Karpas-422 (cell line): ENCODE measurements at regions not wholly inside any gene's neighbourhood (a gene's known extent, or its start where the extent isn't known, plus 50 kb on each side); places are given as distances from the start of the nearest gene placed in this dataset.

Experiments
- DNase-seq: peaks from one replicate; pipeline ENCODE4 v3.0.0-alpha.2; 2015
- H2AFZ ChIP-seq: fragments of 200-600 bp; sonication (generic); 2 replicates; pipeline ENCODE4 v1.6.1; 2014; ENCODE audit warnings: antibody characterized with exemption, low read length, mixed read lengths
- H3K27ac ChIP-seq: fragments of 200-600 bp; sonication (generic); 2 replicates; pipeline ENCODE4 v1.5.1; 2014; ENCODE audit warnings: mild to moderate bottlenecking, low read length, moderate library complexity
- H3K27me3 ChIP-seq: fragments of 200-600 bp; sonication (generic); 2 replicates; pipeline ENCODE4 v1.6.1; 2014; ENCODE audit warnings: low read length, mixed read lengths
- H3K36me3 ChIP-seq: fragments of 200-600 bp; sonication (generic); 2 replicates; pipeline ENCODE4 v1.6.1; 2014; ENCODE audit warnings: low read length, mixed read lengths; ENCODE audit not compliant: insufficient read depth
- H3K4me1 ChIP-seq: fragments of 200-600 bp; sonication (generic); 2 replicates; pipeline ENCODE4 v1.6.1; 2014; ENCODE audit warnings: mild to moderate bottlenecking, low read length, mixed read lengths
- H3K4me2 ChIP-seq: fragments of 200-600 bp; sonication (generic); 2 replicates; pipeline ENCODE4 v1.6.1; 2014; ENCODE audit warnings: low read length, low read depth, mild to moderate bottlenecking; ENCODE audit not compliant: poor library complexity, severe bottlenecking
- H3K4me3 ChIP-seq: fragments of 200-600 bp; sonication (generic); 2 replicates; pipeline ENCODE4 v1.5.1; 2014; ENCODE audit warnings: mild to moderate bottlenecking, antibody characterized with exemption, low read length, mixed read lengths
- H3K79me2 ChIP-seq: fragments of 200-600 bp; sonication (generic); 2 replicates; pipeline ENCODE4 v1.6.1; 2014; ENCODE audit warnings: mild to moderate bottlenecking, low read length, mixed read lengths
- H3K9ac ChIP-seq: fragments of 200-600 bp; sonication (generic); 2 replicates; pipeline ENCODE4 v1.6.0; 2014; ENCODE audit warnings: low read length
- H3K9me2 ChIP-seq: fragments of 200-600 bp; sonication (generic), shearing (Covaris generic); replicated peaks from 2 replicates; pipeline ENCODE4 v1.6.0; 2014; ENCODE audit warnings: mild to moderate bottlenecking, low read length, moderate library complexity; ENCODE audit not compliant: insufficient read depth
- H3K9me3 ChIP-seq: fragments of 300-700, 200-600 bp; sonication (generic); 2 replicates; pipeline ENCODE4 v1.6.1; 2014; ENCODE audit warnings: low read length, mixed read lengths
- H4K20me1 ChIP-seq: fragments of 200-600 bp; sonication (generic); 2 replicates; pipeline ENCODE4 v1.6.1; 2014; ENCODE audit warnings: mild to moderate bottlenecking, antibody characterized with exemption, low read length, low read depth; ENCODE audit not compliant: insufficient read depth

DNA sequence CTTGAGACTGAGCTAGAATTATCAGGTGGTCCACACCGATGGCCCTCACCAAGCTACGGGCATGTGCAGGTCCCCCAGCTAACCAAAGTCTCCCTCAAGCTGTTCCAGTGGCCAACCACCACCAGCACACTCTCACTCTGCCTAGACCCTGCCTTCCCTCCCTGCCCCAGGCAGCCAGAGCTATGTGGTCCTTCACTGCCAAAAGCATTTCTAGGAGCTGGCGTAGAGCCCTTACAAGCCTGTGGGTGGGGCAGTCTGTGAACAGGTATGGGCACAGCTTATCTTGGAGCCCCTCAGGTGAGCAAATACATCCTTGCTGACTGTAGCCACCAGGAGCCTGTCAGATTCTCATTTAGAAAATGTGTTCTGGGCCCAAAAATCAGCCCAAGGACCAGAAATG lies 159.8 kb upstream of the PPP2R3A start:
- no peak overlapping the region for H3K27ac ChIP-seq
- H3K9me2 ChIP-seq = no peaks in the 10 kb centered on the region
- DNase-seq = no peak
- no peaks in the 10 kb centered on the region for H3K79me2 ChIP-seq
- H3K4me3 ChIP-seq = no peak overlapping the region
- no peaks in the 10 kb centered on the region for H3K9me3 ChIP-seq
- H3K36me3 ChIP-seq = no peaks in the 10 kb centered on the region
- H2AFZ ChIP-seq = no peak overlapping the region
- no peak overlapping the region for H3K9ac ChIP-seq
- H3K4me2 ChIP-seq = no peak overlapping the region
- H4K20me1 ChIP-seq = no peaks in the 10 kb centered on the region
- H3K27me3 ChIP-seq = no peaks in the 10 kb centered on the region
- H3K4me1 ChIP-seq = no peaks in the 10 kb centered on the region

DNA sequence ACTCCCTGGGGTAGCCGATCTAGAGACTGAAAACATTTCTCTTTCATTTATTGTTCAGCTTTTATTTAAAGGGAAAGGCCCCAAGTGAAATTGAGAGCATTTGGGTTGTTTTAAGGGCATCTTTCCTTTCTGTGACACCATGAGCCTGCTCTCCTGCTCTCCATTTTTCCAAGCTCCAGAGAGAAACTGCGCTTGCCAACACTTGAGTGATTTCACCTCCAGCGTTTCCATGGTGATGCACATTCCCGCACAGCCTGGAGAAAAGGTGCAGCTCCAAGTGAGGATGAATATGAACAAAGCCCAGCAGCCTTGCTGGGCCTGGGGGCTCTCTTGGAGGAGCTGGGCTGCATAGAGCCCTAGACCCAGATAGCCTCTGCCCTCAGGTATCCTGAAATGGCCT lies 159.2 kb upstream of the PPP2R3A start:
- H3K4me3 ChIP-seq = no peak overlapping the region
- H3K27ac ChIP-seq = no peak overlapping the region
- H3K27me3 ChIP-seq = no peaks in the 10 kb centered on the region
- no peaks in the 10 kb centered on the region for H3K79me2 ChIP-seq
- H3K4me2 ChIP-seq = no peak overlapping the region
- no peaks in the 10 kb centered on the region for H3K9me3 ChIP-seq
- H3K4me1 ChIP-seq = no peaks in the 10 kb centered on the region
- no peaks in the 10 kb centered on the region for H4K20me1 ChIP-seq
- DNase-seq = no peak
- no peaks in the 10 kb centered on the region for H3K36me3 ChIP-seq
- no peak overlapping the region for H2AFZ ChIP-seq
- H3K9ac ChIP-seq = no peak overlapping the region
- no peaks in the 10 kb centered on the region for H3K9me2 ChIP-seq

DNA sequence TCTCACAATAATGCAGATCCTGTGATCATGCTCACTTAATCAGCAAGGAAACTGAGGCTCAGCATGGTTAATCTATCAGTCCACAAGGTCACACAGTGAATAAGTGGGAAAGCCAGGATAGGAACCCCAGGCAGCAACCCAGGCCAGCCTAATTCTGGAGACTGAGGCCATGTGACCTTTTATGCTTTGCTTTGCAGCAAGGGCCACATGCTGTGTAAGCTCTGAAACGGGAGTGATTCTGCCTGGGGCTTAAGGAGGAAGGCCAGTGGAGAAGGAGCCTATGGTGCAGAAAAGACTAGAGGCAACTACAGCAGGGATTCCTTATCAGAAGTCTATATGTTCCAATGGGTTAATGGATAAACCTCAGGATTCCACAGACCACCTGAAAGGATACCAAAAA lies 157.6 kb upstream of the PPP2R3A start:
- Histone ChIP-seq H3K79me2 (no peaks in the 10 kb centered on the region), H3K4me2 (no peak overlapping the region), H3K27ac (no peak overlapping the region), H3K9ac (no peak overlapping the region), H4K20me1 (no peaks in the 10 kb centered on the region), H3K4me3 (no peak overlapping the region), H3K9me2 (no peaks in the 10 kb centered on the region), H2AFZ (no peak overlapping the region), H3K9me3 (no peaks in the 10 kb centered on the region), H3K4me1 (no peaks in the 10 kb centered on the region), H3K27me3 (no peaks in the 10 kb centered on the region), H3K36me3 (no peaks in the 10 kb centered on the region)
- DNase-seq = no peak

DNA sequence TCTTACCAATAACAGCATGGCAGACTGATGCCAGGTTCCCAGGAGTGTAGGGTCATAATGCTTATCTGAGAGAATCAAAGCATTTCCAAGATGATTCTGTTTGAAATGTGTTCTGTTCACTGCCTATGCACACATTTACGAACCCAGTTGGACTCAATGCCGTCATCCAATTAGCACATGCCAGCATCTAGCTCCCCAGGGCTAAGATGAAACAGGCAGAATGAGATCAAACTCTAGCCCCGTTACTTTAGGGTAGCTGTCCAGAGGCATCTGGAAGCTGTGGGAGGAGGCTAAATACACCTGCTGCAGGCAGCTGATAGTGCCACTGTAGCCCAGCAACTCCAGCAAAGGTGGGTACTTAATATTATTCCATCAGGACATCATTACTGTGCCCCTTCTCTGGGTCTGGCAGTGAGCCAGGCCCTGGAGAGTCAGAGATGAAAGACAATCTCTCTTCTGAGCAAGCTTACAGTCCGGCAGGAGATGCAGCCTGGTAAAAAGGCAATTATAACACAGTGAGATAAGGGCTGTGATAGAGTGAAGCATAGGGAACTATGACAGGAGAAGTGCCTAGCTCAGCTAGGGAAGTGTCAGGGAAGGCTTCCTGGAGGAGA lies 156.4 kb upstream of the PPP2R3A start:
- Histone ChIP-seq H3K9ac (no peak overlapping the region), H2AFZ (no peak overlapping the region), H3K27me3 (no peaks in the 10 kb centered on the region), H4K20me1 (no peaks in the 10 kb centered on the region), H3K79me2 (no peaks in the 10 kb centered on the region), H3K36me3 (no peaks in the 10 kb centered on the region), H3K9me3 (no peaks in the 10 kb centered on the region), H3K27ac (no peak overlapping the region), H3K4me1 (no peaks in the 10 kb centered on the region), H3K9me2 (no peaks in the 10 kb centered on the region), H3K4me3 (no peak overlapping the region), H3K4me2 (no peak overlapping the region)
- DNase-seq = no peak

DNA sequence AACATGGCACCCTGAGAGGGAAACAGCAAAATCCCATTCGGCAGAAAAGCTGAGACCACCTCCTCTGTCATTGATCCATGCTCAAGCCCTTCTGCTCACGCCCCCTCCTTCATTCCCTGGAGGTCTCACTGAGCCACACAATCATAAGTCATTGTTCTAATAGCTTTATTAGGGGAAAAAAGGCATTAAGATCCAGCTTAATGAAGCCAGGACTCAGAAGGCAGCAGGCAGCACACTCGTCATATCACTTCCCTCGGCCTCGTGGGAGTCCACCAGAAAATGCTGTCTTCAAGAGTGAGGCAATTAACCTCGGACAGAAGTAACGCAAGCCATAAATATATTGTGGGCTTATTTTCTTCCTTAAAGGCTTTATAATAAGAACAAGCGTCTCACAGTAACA lies 153.9 kb upstream of the PPP2R3A start:
- H2AFZ ChIP-seq = no peak overlapping the region
- no peak for DNase-seq
- H3K79me2 ChIP-seq = no peaks in the 10 kb centered on the region
- no peak overlapping the region for H3K9ac ChIP-seq
- H4K20me1 ChIP-seq = no peaks in the 10 kb centered on the region
- H3K4me2 ChIP-seq = no peak overlapping the region
- H3K27me3 ChIP-seq = no peaks in the 10 kb centered on the region
- H3K27ac ChIP-seq = no peak overlapping the region
- H3K9me2 ChIP-seq = no peaks in the 10 kb centered on the region
- H3K4me3 ChIP-seq = no peak overlapping the region
- no peaks in the 10 kb centered on the region for H3K4me1 ChIP-seq
- no peaks in the 10 kb centered on the region for H3K36me3 ChIP-seq
- H3K9me3 ChIP-seq = no peaks in the 10 kb centered on the region

DNA sequence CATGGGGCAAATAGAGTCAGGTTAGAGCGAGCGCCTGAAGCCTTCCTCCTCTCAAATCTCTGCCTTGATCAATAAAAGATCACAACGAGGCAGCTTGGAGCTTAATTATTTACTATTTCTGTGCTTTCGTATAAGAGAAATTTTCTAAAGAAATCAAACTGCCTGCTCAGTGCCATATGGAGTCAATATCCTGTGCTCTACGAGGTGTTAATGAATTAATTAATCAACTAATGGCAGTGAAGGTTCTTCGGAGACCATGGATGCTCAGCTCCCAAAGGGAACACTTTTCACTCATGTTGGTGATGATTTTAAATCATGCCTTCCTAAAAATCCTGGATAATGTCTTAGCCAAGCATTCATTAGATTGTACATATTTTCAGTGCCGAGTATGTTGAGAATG lies 153.5 kb upstream of the PPP2R3A start:
- DNase-seq = no peak
- no peak overlapping the region for H2AFZ ChIP-seq
- H3K4me3 ChIP-seq = no peak overlapping the region
- H3K4me1 ChIP-seq = no peaks in the 10 kb centered on the region
- no peaks in the 10 kb centered on the region for H4K20me1 ChIP-seq
- H3K9me3 ChIP-seq = no peaks in the 10 kb centered on the region
- no peak overlapping the region for H3K4me2 ChIP-seq
- no peaks in the 10 kb centered on the region for H3K9me2 ChIP-seq
- H3K27me3 ChIP-seq = no peaks in the 10 kb centered on the region
- no peaks in the 10 kb centered on the region for H3K79me2 ChIP-seq
- no peaks in the 10 kb centered on the region for H3K36me3 ChIP-seq
- H3K27ac ChIP-seq = no peak overlapping the region
- no peak overlapping the region for H3K9ac ChIP-seq

DNA sequence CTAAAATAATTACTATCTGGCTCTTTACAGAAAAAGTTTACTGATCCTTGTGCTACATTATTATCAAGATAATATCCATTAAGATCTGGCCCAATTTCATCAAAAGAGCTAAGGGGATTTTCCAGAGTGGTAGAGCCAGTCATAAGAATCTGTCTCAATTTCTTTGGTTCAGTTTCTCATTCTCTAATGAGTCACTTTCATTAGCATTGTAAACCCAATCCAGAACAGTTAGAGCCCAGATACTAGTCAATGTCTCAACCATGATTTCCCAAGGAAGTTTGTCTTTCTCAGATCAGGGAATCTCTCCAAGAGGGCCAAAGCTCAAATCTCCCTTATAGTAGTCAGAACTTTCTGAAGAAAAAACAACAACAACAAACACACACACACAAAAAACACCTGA lies 131.1 kb upstream of the PPP2R3A start:
- Histone ChIP-seq H3K27ac (no peak overlapping the region), H3K36me3 (no peaks in the 10 kb centered on the region), H3K27me3 (no peaks in the 10 kb centered on the region), H3K4me1 (no peaks in the 10 kb centered on the region), H4K20me1 (no peaks in the 10 kb centered on the region), H3K4me3 (no peak overlapping the region), H2AFZ (no peak overlapping the region), H3K9me2 (no peaks in the 10 kb centered on the region), H3K79me2 (no peaks in the 10 kb centered on the region), H3K9me3 (no peaks in the 10 kb centered on the region), H3K9ac (no peak overlapping the region), H3K4me2 (no peak overlapping the region)
- DNase-seq = no peak

DNA sequence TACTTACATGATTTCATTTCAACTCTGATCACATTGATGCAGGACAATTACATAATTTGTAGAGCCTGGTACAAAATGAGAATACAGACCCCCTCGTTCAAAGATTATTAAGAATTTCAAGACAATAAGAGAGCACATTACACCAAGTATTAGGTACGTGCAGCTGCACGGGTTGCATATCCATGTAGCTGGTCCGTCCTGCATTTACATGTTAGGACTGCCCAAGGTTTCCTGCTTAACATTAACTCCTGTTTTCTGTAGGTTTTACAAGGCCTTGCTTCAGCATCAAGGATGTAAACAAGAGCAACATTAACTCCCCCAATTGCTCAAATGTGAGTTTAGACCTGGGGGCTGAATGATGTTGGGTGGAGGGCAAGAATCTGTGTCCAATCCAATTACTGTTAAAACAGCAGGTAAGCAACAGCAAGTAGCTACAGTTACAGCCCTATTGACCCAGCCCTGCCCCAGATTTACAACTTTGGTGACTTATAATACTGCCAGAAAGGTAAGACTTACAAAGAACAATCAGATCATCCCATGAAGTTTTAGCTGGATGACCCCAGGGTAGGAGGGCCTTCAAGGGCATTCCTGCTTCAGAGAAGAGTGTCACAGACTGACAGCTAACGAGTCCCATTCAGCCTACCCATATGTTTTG lies 127.4 kb upstream of the PPP2R3A start:
- H3K79me2 ChIP-seq = no peaks in the 10 kb centered on the region
- DNase-seq = no peak
- H3K27me3 ChIP-seq = no peaks in the 10 kb centered on the region
- no peaks in the 10 kb centered on the region for H3K9me2 ChIP-seq
- H3K9me3 ChIP-seq = no peaks in the 10 kb centered on the region
- no peak overlapping the region for H2AFZ ChIP-seq
- no peaks in the 10 kb centered on the region for H4K20me1 ChIP-seq
- H3K4me2 ChIP-seq = no peak overlapping the region
- H3K27ac ChIP-seq = no peak overlapping the region
- no peaks in the 10 kb centered on the region for H3K36me3 ChIP-seq
- H3K9ac ChIP-seq = no peak overlapping the region
- no peak overlapping the region for H3K4me3 ChIP-seq
- H3K4me1 ChIP-seq = no peaks in the 10 kb centered on the region
